IMR-90 (cell line): ENCODE measurements at regions not wholly inside any gene's neighbourhood (a gene's known extent, or its start where the extent isn't known, plus 50 kb on each side); places are given as distances from the start of the nearest gene placed in this dataset.

Experiments
- ATAC-seq: fragments of 200-7000 bp; cut with Tn5 transposase; 2 replicates; pipeline ENCODE4 v1.9.1; 2020; ENCODE audit warnings: low read depth, mild to moderate bottlenecking, moderate library complexity
- BruUV-seq: library from RNA; stranded (reverse); fragments of 400-500 nt; replicated peaks from 2 replicates; lab custom pipeline; 2021; lab: Mats Ljungman, UMichigan
- CTCF ChIA-PET: fragments of 300-600 bp; formaldehyde crosslinking; extraction: SDS; loops from one replicate; lab custom pipeline; 2021; ENCODE audit warnings: antibody characterized with exemption; lab: Yijun Ruan, JAX
- POLR2A ChIA-PET: fragments of 300-600 bp; sonication (Branson Sonifier 250); formaldehyde crosslinking; loops from one replicate; lab custom pipeline; 2022; ENCODE audit warnings: antibody characterized with exemption; ENCODE audit not compliant: unreplicated experiment; lab: Charles Lee
- DNase-seq: peaks from one replicate; pipeline ENCODE4 v3.0.0; 2013
- H2AFZ ChIP-seq: replicated peaks from 2 replicates; pipeline ENCODE3; 2013; ENCODE audit warnings: low read length, mild to moderate bottlenecking; ENCODE audit not compliant: poor library complexity
- H2AK5ac ChIP-seq: 2 replicates; pipeline ENCODE4 v1.6.1; 2013; ENCODE audit warnings: low read depth, low read length, inconsistent platforms
- H2AK9ac ChIP-seq: replicated peaks from 2 replicates; pipeline ENCODE3; 2013; ENCODE audit warnings: mild to moderate bottlenecking, low read depth, low read length, moderate library complexity; ENCODE audit not compliant: poor library complexity
- H2BK120ac ChIP-seq: 2 replicates; pipeline ENCODE4 v1.6.1; 2013; ENCODE audit warnings: low read depth, low read length, inconsistent platforms
- H2BK15ac ChIP-seq: 3 replicates; pipeline ENCODE4 v1.6.1; 2013; ENCODE audit warnings: low read depth, low read length, inconsistent platforms
- H2BK20ac ChIP-seq: 2 replicates; pipeline ENCODE4 v1.6.1; 2013; ENCODE audit warnings: low read depth, mild to moderate bottlenecking, inconsistent platforms, low read length, moderate library complexity
- H2BK5ac ChIP-seq: 2 replicates; pipeline ENCODE4 v1.6.1; 2013; ENCODE audit warnings: mild to moderate bottlenecking, low read depth, low read length, inconsistent platforms; ENCODE audit not compliant: poor library complexity, severe bottlenecking
- H3K14ac ChIP-seq: replicated peaks from 2 replicates; pipeline ENCODE4 v1.6.1; 2013; ENCODE audit warnings: low read depth, low read length, inconsistent platforms
- H3K18ac ChIP-seq: 2 replicates; pipeline ENCODE4 v1.6.1; 2013; ENCODE audit warnings: low read depth, low read length, control low read depth
- H3K23ac ChIP-seq: 2 replicates; pipeline ENCODE4 v1.6.1; 2013; ENCODE audit warnings: low read depth, low read length, inconsistent platforms
- H3K27ac ChIP-seq: 2 replicates; pipeline ENCODE4 v1.5.1; 2013; ENCODE audit warnings: mild to moderate bottlenecking, control low read depth, low read length; ENCODE audit not compliant: insufficient read depth
- H3K27me3 ChIP-seq: 2 replicates; pipeline ENCODE4 v1.6.1; 2013; ENCODE audit warnings: low read length; ENCODE audit not compliant: control insufficient read depth, insufficient read depth
- H3K36me3 ChIP-seq: 2 replicates; pipeline ENCODE4 v1.6.1; 2013; ENCODE audit warnings: low read length, mixed read lengths; ENCODE audit not compliant: control insufficient read depth, insufficient read depth
- H3K4ac ChIP-seq: 2 replicates; pipeline ENCODE4 v1.6.1; 2013; ENCODE audit warnings: low read depth, low read length, inconsistent platforms
- H3K4me1 ChIP-seq: 2 replicates; pipeline ENCODE4 v1.6.1; 2013; ENCODE audit warnings: low read length, mixed read lengths; ENCODE audit not compliant: control insufficient read depth, insufficient read depth
- H3K4me2 ChIP-seq: 2 replicates; pipeline ENCODE4 v1.6.1; 2013; ENCODE audit warnings: low read depth, mild to moderate bottlenecking, control low read depth, low read length, moderate library complexity
- H3K4me3 ChIP-seq: 2 replicates; pipeline ENCODE4 v1.5.1; 2013; ENCODE audit warnings: low read depth, mild to moderate bottlenecking, control low read depth, low read length, moderate library complexity; ENCODE audit not compliant: insufficient read depth
- H3K56ac ChIP-seq: 2 replicates; pipeline ENCODE4 v1.6.1; 2013; ENCODE audit warnings: low read length, inconsistent platforms; ENCODE audit not compliant: insufficient read depth; ENCODE audit errors: extremely low read depth
- H3K79me1 ChIP-seq, 2 experiments: 2 replicates each; pipeline ENCODE4 v1.6.1; 2013; ENCODE audit warnings: low read length in 2 of 2, inconsistent platforms in 1 of 2, low read depth in 1 of 2
- H3K9ac ChIP-seq: 2 replicates; pipeline ENCODE4 v1.6.1; 2013; ENCODE audit warnings: low read depth, low read length, control low read depth
- H3K9me1 ChIP-seq: 2 replicates; pipeline ENCODE4 v1.6.1; 2013; ENCODE audit warnings: low read length, inconsistent platforms; ENCODE audit not compliant: insufficient read depth
- H3K9me3 ChIP-seq: 2 replicates; pipeline ENCODE4 v1.6.1; 2013; ENCODE audit warnings: low read length; ENCODE audit not compliant: control insufficient read depth, insufficient read depth
- H4K20me1 ChIP-seq: 2 replicates; pipeline ENCODE4 v1.6.1; 2013; ENCODE audit warnings: low read length, inconsistent platforms; ENCODE audit not compliant: insufficient read depth
- H4K5ac ChIP-seq: 2 replicates; pipeline ENCODE4 v1.6.1; 2013; ENCODE audit warnings: mild to moderate bottlenecking, low read depth, low read length, control low read depth
- H4K8ac ChIP-seq, 2 experiments: 2 replicates each; pipeline ENCODE4 v1.6.1; 2013; ENCODE audit warnings: low read depth in 2 of 2, low read length in 2 of 2, control low read depth in 1 of 2, inconsistent platforms in 1 of 2
- H4K91ac ChIP-seq: 2 replicates; pipeline ENCODE4 v1.6.1; 2013; ENCODE audit warnings: low read depth, low read length, inconsistent platforms; ENCODE audit not compliant: insufficient read depth
- BHLHE40 ChIP-seq: fragments of 150-350 bp; IDR thresholded peaks from 2 replicates; pipeline ENCODE4 v1.6.1; 2016; ENCODE audit warnings: mild to moderate bottlenecking, low read depth, low read length
- CHD1 ChIP-seq: IDR thresholded peaks from 2 replicates; pipeline ENCODE4 v1.6.1; 2012; ENCODE audit warnings: low read depth, low read length, improper control_type of control experiment
- FOS ChIP-seq: fragments of 150-350 bp; IDR thresholded peaks from 2 replicates; pipeline ENCODE4 v1.6.1; 2016; ENCODE audit warnings: low read depth, low read length
- MAZ ChIP-seq: IDR thresholded peaks from 2 replicates; pipeline ENCODE4 v1.6.1; 2012; ENCODE audit warnings: low read depth, mild to moderate bottlenecking, low read length, improper control_type of control experiment, moderate library complexity, borderline replicate concordance
- MXI1 ChIP-seq: IDR thresholded peaks from 2 replicates; pipeline ENCODE4 v1.6.1; 2012; ENCODE audit warnings: low read depth, mild to moderate bottlenecking, low read length, moderate library complexity, borderline replicate concordance
- NFE2L2 ChIP-seq: fragments of 150-350 bp; IDR thresholded peaks from 2 replicates; pipeline ENCODE4 v1.6.1; 2016; ENCODE audit warnings: low read depth, mild to moderate bottlenecking, low read length
- POLR2A ChIP-seq: IDR thresholded peaks from 2 replicates; pipeline ENCODE4 v1.6.1; 2012; ENCODE audit warnings: mild to moderate bottlenecking, low read depth, low read length
- RAD21 ChIP-seq: IDR thresholded peaks from 2 replicates; pipeline ENCODE4 v1.6.1; 2012; ENCODE audit warnings: low read length, improper control_type of control experiment
- RCOR1 ChIP-seq: IDR thresholded peaks from 2 replicates; pipeline ENCODE4 v1.6.1; 2012; ENCODE audit warnings: mild to moderate bottlenecking, low read length, improper control_type of control experiment; ENCODE audit not compliant: insufficient replicate concordance
- RFX5 ChIP-seq: IDR thresholded peaks from 2 replicates; pipeline ENCODE4 v1.8.0; 2012; ENCODE audit warnings: low read depth, mild to moderate bottlenecking, low read length, moderate library complexity
- SMC3 ChIP-seq: fragments of 150-350 bp; IDR thresholded peaks from 2 replicates; pipeline ENCODE4 v1.6.1; 2016; ENCODE audit warnings: low read depth, mild to moderate bottlenecking, antibody characterized with exemption, low read length, moderate library complexity
- WGBS, 2 experiments: methylation state at CpG; one replicate each; pipeline versions ENCODE4 v1.1.5 to v1.1.7; 2013; ENCODE audit warnings: missing lambda C conversion rate in 2 of 2; ENCODE audit not compliant: insufficient read length in 1 of 2; ENCODE audit errors: extremely low coverage in 2 of 2; 5-methylcytosine and 5-hydroxymethylcytosine counted together
- dilution Hi-C: fragments of 300-500 bp; cut with HindIII; formaldehyde crosslinking; loops from one replicate; pipeline ENCODE4 v1.14.3; 2018; ENCODE audit warnings: low sequenced_read_pairs; ENCODE audit not compliant: unreplicated experiment
- in situ Hi-C: fragments of 300-500 bp; cut with MboI; formaldehyde crosslinking; loops from 3 replicates; pipeline ENCODE4 v1.14.3; 2019; ENCODE audit warnings: low sequenced_read_pairs, inconsistent platforms, mixed read lengths
- intact Hi-C: fragments of 100-400 bp; cut with micrococcal nuclease; formaldehyde crosslinking; loops from 2 replicates; pipeline ENCODE4 v1.10.0; 2022
- TF ChIP-seq, protein P1 (sequence below): conservative IDR thresholded peaks from 2 replicates; pipeline ENCODE4 v1.5.1; 2012; ENCODE audit warnings: mild to moderate bottlenecking, low read depth, low read length, improper control_type of control experiment
- TF ChIP-seq, protein P2 (sequence below): fragments of 150-350 bp; IDR thresholded peaks from 2 replicates; pipeline ENCODE4 v1.6.1; 2016; ENCODE audit warnings: low read depth, mild to moderate bottlenecking, low read length, moderate library complexity, borderline replicate concordance
- TF ChIP-seq, protein P3 (sequence below): fragments of 150-350 bp; IDR thresholded peaks from 2 replicates; pipeline ENCODE4 v1.6.1; 2017; ENCODE audit warnings: mild to moderate bottlenecking, antibody characterized with exemption, low read length, low read depth

DNA sequence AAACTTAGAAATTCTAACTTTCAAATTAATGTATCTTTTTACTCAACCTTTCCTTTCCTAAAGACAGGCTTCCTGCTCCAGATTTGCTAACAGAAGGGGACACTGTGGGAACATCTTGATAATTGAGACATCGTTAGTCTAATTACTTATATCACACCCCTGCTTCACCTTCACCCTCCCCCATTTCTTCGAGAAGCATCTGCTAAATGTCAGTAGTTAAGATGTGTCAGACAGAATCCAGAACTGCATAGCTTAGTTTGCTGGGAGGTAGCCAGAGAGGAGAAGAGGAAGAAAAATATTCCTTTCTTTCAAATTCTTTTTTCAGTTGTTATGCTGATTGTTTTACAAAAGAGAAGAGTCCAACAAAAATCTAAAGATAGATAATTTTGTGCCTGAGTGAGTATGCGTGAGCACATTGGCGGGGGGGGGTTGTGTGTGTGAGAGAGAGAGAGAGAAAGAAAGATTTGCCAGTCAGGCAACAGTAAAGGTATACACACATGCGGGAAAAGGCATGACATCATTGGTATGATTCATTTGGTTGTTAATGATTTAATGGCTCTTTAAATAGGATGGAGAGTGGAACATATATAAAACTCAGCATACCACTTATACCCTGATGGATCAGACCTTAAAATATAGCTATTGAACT, 192.4 kb downstream of the PTN start:
- H3K14ac ChIP-seq: peak overlapping the region; percentile 86
- peak overlapping the region; percentile 97 for H2BK5ac ChIP-seq
- peak overlapping the region; percentile 72; the same call in 1 of the 2 replicates for H2AK5ac ChIP-seq
- ChIA-PET POLR2A (interaction anchor here (0.7 kb wide), 1 partner anchor 121 kb away, joined by 15 read pairs; no protein-coding TSS in a partner anchor), CTCF (interaction anchor here (0.6 kb wide), 2 partner anchors 27 to 298 kb away, joined by 3 read pairs; no protein-coding TSS in a partner anchor)
- peak overlapping the region; percentile 99 for H3K18ac ChIP-seq
- no peaks in the 10 kb centered on the region for H3K27me3 ChIP-seq
- WGBS, 2 experiments: 43% methylated on average over 1 of the region's 5 CpGs; no CpG with 5 or more reads in 1 of the 2 experiments
- peaks cover 20% of the 10 kb centered on the region for H3K4me1 ChIP-seq
- no peak overlapping the region for H2AK9ac ChIP-seq
- H4K20me1 ChIP-seq: no peaks in the 10 kb centered on the region
- DNase-seq (peak; percentile 94), ATAC-seq (peak; percentile 57)
- peak overlapping the region; percentile 35 for H3K23ac ChIP-seq
- H4K5ac ChIP-seq: peak overlapping the region; percentile 96
- peak overlapping the region; percentile 78 for H3K27ac ChIP-seq
- H2BK15ac ChIP-seq: peak overlapping the region; percentile 43; the same call in 2 of the 3 replicates
- peak overlapping the region; percentile 79; the same call in 1 of the 2 replicates for H3K56ac ChIP-seq
- H3K4me3 ChIP-seq: no peak overlapping the region
- no peaks in the 10 kb centered on the region for H3K36me3 ChIP-seq
- peak overlapping the region; percentile 99 for H2BK20ac ChIP-seq
- peak overlapping the region; percentile 30; the same call in 1 of the 2 replicates for H3K9ac ChIP-seq
- peak overlapping the region; percentile 91 for H3K4ac ChIP-seq
- H3K9me1 ChIP-seq: peaks cover 11% of the 10 kb centered on the region
- H2BK120ac ChIP-seq: peak overlapping the region; percentile 98
- dilution Hi-C loops: no loop called here
- peak overlapping the region; percentile 19 to 94 for H4K8ac ChIP-seq
- intact Hi-C loops: no loop called here
- in situ Hi-C loops: no loop called here
- H3K4me2 ChIP-seq: peak overlapping the region; percentile 66; the same call in 1 of the 2 replicates
- peak overlapping the region; percentile 86 for H4K91ac ChIP-seq
- no peak overlapping the region for H2AFZ ChIP-seq
- BruUV-seq: no TSS peak
- H3K79me1 ChIP-seq: peaks cover 3 to 12% of the 10 kb centered on the region in 2 experiments; a peak in 2 of 4 replicates
- no peaks in the 10 kb centered on the region for H3K9me3 ChIP-seq
- TF ChIP-seq RAD21: no peak
- no peak for TF ChIP-seq POLR2A
- TF ChIP-seq RCOR1: no peak
- TF ChIP-seq FOS: peak; percentile 59
- TF ChIP-seq CHD1: no peak
- TF ChIP-seq SMC3: 0 out of 2 replicates have a peak, but pooled peaks have one; percentile 4
- TF ChIP-seq, protein P1, sequence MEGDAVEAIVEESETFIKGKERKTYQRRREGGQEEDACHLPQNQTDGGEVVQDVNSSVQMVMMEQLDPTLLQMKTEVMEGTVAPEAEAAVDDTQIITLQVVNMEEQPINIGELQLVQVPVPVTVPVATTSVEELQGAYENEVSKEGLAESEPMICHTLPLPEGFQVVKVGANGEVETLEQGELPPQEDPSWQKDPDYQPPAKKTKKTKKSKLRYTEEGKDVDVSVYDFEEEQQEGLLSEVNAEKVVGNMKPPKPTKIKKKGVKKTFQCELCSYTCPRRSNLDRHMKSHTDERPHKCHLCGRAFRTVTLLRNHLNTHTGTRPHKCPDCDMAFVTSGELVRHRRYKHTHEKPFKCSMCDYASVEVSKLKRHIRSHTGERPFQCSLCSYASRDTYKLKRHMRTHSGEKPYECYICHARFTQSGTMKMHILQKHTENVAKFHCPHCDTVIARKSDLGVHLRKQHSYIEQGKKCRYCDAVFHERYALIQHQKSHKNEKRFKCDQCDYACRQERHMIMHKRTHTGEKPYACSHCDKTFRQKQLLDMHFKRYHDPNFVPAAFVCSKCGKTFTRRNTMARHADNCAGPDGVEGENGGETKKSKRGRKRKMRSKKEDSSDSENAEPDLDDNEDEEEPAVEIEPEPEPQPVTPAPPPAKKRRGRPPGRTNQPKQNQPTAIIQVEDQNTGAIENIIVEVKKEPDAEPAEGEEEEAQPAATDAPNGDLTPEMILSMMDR: no peak
- TF ChIP-seq MAZ: peak; percentile 41; the same call in 1 of the 2 replicates
- TF ChIP-seq BHLHE40: no peak
- no peak for TF ChIP-seq MXI1
- TF ChIP-seq NFE2L2: 0 out of 2 replicates have a peak, but pooled peaks have one; percentile 21
- TF ChIP-seq, protein P2, sequence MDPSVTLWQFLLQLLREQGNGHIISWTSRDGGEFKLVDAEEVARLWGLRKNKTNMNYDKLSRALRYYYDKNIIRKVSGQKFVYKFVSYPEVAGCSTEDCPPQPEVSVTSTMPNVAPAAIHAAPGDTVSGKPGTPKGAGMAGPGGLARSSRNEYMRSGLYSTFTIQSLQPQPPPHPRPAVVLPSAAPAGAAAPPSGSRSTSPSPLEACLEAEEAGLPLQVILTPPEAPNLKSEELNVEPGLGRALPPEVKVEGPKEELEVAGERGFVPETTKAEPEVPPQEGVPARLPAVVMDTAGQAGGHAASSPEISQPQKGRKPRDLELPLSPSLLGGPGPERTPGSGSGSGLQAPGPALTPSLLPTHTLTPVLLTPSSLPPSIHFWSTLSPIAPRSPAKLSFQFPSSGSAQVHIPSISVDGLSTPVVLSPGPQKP: no peak
- TF ChIP-seq RFX5: no peak
- TF ChIP-seq, protein P3, sequence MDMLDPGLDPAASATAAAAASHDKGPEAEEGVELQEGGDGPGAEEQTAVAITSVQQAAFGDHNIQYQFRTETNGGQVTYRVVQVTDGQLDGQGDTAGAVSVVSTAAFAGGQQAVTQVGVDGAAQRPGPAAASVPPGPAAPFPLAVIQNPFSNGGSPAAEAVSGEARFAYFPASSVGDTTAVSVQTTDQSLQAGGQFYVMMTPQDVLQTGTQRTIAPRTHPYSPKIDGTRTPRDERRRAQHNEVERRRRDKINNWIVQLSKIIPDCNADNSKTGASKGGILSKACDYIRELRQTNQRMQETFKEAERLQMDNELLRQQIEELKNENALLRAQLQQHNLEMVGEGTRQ: no peak
